ENCODE measurements at regions not wholly inside any gene's neighbourhood (a gene's known extent, or its start where the extent isn't known, plus 50 kb on each side); places are given as distances from the start of the nearest gene placed in this dataset.

DNA sequence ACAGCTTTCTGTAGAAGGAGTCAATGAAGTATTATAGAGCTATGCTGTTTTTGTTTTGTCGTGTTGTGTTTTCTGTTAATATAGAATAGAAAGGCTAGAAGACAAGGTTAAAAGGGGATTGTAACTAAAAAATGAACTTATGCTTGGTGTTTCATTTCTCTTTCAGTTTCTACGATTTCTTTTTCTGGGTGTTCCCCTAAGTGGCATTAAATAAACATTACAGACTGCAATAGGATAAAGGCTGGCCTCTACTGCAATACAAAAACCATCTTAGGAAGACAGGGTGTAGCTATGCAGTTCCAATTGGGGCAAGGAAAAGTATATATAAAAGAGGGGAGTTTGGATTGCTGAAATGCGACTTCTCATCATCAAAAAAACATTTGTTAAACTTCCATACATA is 1609.7 kb upstream of the ACVR2A start:
- TF ChIP-seq ZFP37 (tag by site-specific recombination; IDR thresholded peaks at IDR 0.05), result no peak
- TF ChIP-seq ZNF548 (tag by site-specific recombination; IDR thresholded peaks at IDR 0.05), result no peak
- TF ChIP-seq, protein P1, sequence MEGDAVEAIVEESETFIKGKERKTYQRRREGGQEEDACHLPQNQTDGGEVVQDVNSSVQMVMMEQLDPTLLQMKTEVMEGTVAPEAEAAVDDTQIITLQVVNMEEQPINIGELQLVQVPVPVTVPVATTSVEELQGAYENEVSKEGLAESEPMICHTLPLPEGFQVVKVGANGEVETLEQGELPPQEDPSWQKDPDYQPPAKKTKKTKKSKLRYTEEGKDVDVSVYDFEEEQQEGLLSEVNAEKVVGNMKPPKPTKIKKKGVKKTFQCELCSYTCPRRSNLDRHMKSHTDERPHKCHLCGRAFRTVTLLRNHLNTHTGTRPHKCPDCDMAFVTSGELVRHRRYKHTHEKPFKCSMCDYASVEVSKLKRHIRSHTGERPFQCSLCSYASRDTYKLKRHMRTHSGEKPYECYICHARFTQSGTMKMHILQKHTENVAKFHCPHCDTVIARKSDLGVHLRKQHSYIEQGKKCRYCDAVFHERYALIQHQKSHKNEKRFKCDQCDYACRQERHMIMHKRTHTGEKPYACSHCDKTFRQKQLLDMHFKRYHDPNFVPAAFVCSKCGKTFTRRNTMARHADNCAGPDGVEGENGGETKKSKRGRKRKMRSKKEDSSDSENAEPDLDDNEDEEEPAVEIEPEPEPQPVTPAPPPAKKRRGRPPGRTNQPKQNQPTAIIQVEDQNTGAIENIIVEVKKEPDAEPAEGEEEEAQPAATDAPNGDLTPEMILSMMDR (tag by site-specific recombination; IDR thresholded peaks at IDR 0.05), result no peak

Measured in HEK293 (cell line).